ENCODE measurements at regions not wholly inside any gene's neighbourhood (a gene's known extent, or its start where the extent isn't known, plus 50 kb on each side); places are given as distances from the start of the nearest gene placed in this dataset.

GRCh38 chr1:177820213-177820612 is 149.6 kb downstream of the SEC16B start (continued):
- TF ChIP-seq, protein P1, sequence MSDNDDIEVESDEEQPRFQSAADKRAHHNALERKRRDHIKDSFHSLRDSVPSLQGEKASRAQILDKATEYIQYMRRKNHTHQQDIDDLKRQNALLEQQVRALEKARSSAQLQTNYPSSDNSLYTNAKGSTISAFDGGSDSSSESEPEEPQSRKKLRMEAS (IDR thresholded peaks at IDR 0.05) = no peak
- no peak for TF ChIP-seq YY1 (IDR thresholded peaks at IDR 0.05)

- DNase-seq (ENCODE audit: low spot score) = no peak
- WGBS = 56% methylated on average over 7 of the region's 7 CpGs
- Histone ChIP-seq H3K9ac (ENCODE audit: low read depth in 1 of 2, low read length in 2 of 2) (no peak overlapping the region), H3K27ac (ENCODE audit: low read depth in 1 of 2, low read length in 2 of 2) (no peak overlapping the region), H3K27me3 (ENCODE audit: control insufficient read depth in 4 of 4, insufficient read depth in 4 of 4, low read length in 3 of 4) (no peaks in the 10 kb centered on the region), H3K4me3 (ENCODE audit: low read depth in 1 of 3, low read length in 3 of 3) (no peak overlapping the region), H3K36me3 (ENCODE audit: control insufficient read depth in 4 of 4, insufficient read depth in 3 of 4, low read depth in 1 of 4, low read length in 3 of 4) (no peaks in the 10 kb centered on the region), H3K4me1 (ENCODE audit: control insufficient read depth in 4 of 4, insufficient read depth in 4 of 4, low read length in 3 of 4) (peaks cover 0 to 4% (median 0%) of the 10 kb centered on the region in 4 donors), H3K9me3 (ENCODE audit: control insufficient read depth in 4 of 4, low read length in 3 of 4) (peaks cover 0 to 4% (median 2%) of the 10 kb centered on the region in 4 donors)
- TF ChIP-seq NR2F2 (IDR thresholded peaks at IDR 0.05) (no peak), HNF4A (conservative IDR thresholded peaks at IDR 0.05) (no peak), EGR1 (IDR thresholded peaks at IDR 0.05; ENCODE audit: low read depth in 2 of 2) (no peak), RAD21 (IDR thresholded peaks at IDR 0.05) (no peak), HNF4G (IDR thresholded peaks at IDR 0.05) (no peak), FOXA2 (IDR thresholded peaks at IDR 0.05) (no peak), YY1 (IDR thresholded peaks at IDR 0.05) (no peak), ZBTB33 (IDR thresholded peaks at IDR 0.05) (no peak), TAF1 (conservative IDR thresholded peaks at IDR 0.05) (no peak), SP1 (IDR thresholded peaks at IDR 0.05) (no peak), GABPA (IDR thresholded peaks at IDR 0.05 in 1 of 2, conservative IDR thresholded peaks at IDR 0.05 in 1 of 2) (no peak), RXRA (IDR thresholded peaks at IDR 0.05) (no peak), ATF3 (IDR thresholded peaks at IDR 0.05) (no peak), JUND (IDR thresholded peaks at IDR 0.05) (no peak), FOXA1 (IDR thresholded peaks at IDR 0.05) (no peak)
- TF ChIP-seq, protein P2, sequence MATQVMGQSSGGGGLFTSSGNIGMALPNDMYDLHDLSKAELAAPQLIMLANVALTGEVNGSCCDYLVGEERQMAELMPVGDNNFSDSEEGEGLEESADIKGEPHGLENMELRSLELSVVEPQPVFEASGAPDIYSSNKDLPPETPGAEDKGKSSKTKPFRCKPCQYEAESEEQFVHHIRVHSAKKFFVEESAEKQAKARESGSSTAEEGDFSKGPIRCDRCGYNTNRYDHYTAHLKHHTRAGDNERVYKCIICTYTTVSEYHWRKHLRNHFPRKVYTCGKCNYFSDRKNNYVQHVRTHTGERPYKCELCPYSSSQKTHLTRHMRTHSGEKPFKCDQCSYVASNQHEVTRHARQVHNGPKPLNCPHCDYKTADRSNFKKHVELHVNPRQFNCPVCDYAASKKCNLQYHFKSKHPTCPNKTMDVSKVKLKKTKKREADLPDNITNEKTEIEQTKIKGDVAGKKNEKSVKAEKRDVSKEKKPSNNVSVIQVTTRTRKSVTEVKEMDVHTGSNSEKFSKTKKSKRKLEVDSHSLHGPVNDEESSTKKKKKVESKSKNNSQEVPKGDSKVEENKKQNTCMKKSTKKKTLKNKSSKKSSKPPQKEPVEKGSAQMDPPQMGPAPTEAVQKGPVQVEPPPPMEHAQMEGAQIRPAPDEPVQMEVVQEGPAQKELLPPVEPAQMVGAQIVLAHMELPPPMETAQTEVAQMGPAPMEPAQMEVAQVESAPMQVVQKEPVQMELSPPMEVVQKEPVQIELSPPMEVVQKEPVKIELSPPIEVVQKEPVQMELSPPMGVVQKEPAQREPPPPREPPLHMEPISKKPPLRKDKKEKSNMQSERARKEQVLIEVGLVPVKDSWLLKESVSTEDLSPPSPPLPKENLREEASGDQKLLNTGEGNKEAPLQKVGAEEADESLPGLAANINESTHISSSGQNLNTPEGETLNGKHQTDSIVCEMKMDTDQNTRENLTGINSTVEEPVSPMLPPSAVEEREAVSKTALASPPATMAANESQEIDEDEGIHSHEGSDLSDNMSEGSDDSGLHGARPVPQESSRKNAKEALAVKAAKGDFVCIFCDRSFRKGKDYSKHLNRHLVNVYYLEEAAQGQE (IDR thresholded peaks at IDR 0.05) = no peak
- TF ChIP-seq, protein P3, sequence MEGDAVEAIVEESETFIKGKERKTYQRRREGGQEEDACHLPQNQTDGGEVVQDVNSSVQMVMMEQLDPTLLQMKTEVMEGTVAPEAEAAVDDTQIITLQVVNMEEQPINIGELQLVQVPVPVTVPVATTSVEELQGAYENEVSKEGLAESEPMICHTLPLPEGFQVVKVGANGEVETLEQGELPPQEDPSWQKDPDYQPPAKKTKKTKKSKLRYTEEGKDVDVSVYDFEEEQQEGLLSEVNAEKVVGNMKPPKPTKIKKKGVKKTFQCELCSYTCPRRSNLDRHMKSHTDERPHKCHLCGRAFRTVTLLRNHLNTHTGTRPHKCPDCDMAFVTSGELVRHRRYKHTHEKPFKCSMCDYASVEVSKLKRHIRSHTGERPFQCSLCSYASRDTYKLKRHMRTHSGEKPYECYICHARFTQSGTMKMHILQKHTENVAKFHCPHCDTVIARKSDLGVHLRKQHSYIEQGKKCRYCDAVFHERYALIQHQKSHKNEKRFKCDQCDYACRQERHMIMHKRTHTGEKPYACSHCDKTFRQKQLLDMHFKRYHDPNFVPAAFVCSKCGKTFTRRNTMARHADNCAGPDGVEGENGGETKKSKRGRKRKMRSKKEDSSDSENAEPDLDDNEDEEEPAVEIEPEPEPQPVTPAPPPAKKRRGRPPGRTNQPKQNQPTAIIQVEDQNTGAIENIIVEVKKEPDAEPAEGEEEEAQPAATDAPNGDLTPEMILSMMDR (IDR thresholded peaks at IDR 0.05; ENCODE audit: low read depth, low read length, missing input control) = no peak
- TF ChIP-seq, protein P1 (IDR thresholded peaks at IDR 0.05) = no peak
These were observed 151.7 kb downstream of the SEC16B start for GRCh38 chr1:177817937-177818875.
